GM12872 (cell line): ENCODE measurements at regions not wholly inside any gene's neighbourhood (a gene's known extent, or its start where the extent isn't known, plus 50 kb on each side); places are given as distances from the start of the nearest gene placed in this dataset.

Experiments used
- CTCF ChIP-seq: IDR thresholded peaks from 3 replicates; pipeline ENCODE4 v1.5.1; 2011; ENCODE audit warnings: low read depth, mild to moderate bottlenecking, low read length, moderate library complexity; ENCODE audit not compliant: insufficient read depth

GRCh38 chr1:233549404-233549803 lies 64.5 kb upstream of the KCNK1 start:
- TF ChIP-seq CTCF, result no peak

- TF ChIP-seq CTCF, result no peak
Observed at GRCh38 chr1:233549917-233550316, 64.0 kb upstream of the KCNK1 start.

- TF ChIP-seq CTCF, result no peak
Observed at GRCh38 chr1:233554037-233554436, 59.9 kb upstream of the KCNK1 start.

GRCh38 chr1:233561708-233562426 lies 52.0 kb upstream of the KCNK1 start:
- TF ChIP-seq CTCF, result no peak
